HG03354 (cell line): ENCODE measurements at regions not wholly inside any gene's neighbourhood (a gene's known extent, or its start where the extent isn't known, plus 50 kb on each side); places are given as distances from the start of the nearest gene placed in this dataset.

Experiments used
- ATAC-seq: cut with Tn5 transposase; IDR thresholded peaks from one replicate; pipeline ENCODE4 v1.9.1; 2021; ENCODE audit warnings: mild to moderate bottlenecking; ENCODE audit not compliant: unreplicated experiment, poor library complexity, severe bottlenecking

GRCh38 chr2:103103678-103104077 lies 341.8 kb downstream of the TMEM182 start:
- no peak for ATAC-seq

DNA sequence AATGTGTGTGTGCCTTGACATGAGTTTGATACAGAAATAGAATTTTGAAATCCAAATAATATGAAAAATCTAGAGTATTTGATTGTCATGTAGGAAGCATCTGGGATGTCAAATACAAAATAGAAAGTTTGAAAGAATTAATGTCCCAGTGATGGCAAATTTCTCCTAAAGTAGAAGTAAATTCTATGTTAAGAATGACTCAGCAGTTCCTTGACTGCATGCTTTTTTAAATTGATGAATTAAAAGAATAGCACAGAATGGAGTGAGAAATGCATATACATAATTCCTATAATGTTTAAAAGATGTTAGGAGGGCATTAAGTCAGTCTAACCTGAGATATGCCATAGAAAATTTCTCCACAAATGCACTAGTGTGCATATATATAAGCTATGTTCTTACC lies 357.5 kb downstream of the TMEM182 start:
- ATAC-seq = no peak

DNA sequence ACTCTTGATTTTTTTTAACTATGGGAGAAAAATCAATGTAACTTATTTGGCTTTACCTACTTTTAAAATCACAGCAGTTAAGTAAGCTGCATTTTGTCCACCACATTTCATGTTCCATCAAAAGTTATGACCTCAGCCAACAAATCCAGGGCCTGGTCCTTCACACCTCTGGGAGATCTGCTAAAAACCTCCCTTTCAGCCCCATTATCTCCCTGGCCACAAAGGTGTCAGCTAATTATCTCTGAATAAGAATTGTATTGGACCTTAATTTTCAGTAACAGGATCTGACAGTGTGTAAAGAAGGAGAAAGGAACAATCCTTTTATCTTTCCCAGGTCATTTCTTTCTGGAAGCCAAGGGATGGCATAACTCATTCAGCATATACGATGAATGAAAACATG lies 359.3 kb downstream of the TMEM182 start:
- no peak for ATAC-seq

DNA sequence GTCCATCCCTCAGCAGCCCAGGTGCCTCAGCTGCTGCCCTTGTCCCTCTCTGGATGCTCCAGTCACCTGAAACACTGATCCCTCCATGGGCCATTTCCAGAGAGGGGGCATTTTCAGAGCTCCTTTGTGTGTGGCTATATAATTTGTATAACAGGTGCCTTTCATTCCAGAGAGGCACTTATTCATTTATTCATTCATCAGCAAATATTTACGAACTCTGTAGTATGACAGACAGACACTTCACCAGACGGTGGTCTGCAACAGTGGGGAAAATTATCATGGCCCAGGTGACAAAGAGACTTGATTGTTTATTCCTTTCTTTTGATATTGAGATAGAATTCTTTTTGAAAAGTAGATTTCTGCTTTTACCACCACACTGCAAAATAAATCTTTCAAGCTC lies 361.7 kb downstream of the TMEM182 start:
- no peak for ATAC-seq

DNA sequence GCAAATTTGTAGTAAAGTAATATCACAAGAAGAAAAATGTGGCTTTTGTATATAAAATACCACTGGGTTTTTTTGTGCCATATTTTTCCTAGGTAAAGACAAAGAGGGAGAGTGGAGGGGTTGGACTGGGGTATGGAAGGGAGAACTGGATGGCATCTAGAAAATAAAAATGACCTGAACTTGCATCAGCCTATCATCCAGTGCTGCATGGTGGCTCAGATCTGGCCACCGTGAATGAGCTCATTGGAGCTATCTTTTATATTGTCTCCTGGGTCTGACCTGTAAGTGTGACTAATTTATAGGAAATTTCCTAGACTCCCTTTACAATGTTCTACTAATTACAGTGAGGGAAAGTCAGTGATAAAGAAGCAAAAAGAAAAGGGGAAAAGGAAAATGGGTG lies 369.0 kb downstream of the TMEM182 start:
- no peak for ATAC-seq

- ATAC-seq = peak; percentile 96
Observed at GRCh38 chr2:103132536-103133217, 370.8 kb downstream of the TMEM182 start.

- no peak for ATAC-seq
Observed at GRCh38 chr2:103135679-103136078, 373.8 kb downstream of the TMEM182 start.

- peak; percentile 81 for ATAC-seq
Observed at GRCh38 chr2:103138123-103138901, 376.5 kb downstream of the TMEM182 start.

- ATAC-seq = no peak
Observed at GRCh38 chr2:103139628-103140268, 377.9 kb downstream of the TMEM182 start.

GRCh38 chr2:103144837-103145236 lies 383.0 kb downstream of the TMEM182 start:
- no peak for ATAC-seq

- no peak for ATAC-seq
Observed at GRCh38 chr2:103145739-103146138, 383.9 kb downstream of the TMEM182 start.

DNA sequence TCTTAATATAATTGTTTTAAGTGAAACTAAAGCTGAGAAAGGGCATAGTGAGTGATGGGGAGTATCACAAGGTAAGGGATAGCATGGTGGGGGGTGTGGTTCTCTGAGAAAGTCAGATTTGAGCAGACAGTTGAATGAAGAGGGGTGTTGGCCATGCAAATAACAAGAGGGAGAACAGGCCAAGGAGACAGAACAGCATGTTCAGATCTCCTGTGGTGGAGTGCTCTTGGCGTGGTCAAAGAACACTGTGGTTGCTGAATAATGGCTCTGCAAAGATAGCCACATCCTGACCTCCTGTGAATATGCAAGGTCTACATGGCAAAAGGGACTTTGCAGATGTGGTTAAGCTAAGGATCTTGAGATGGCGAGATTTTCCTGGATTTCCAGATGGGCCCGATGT lies 389.2 kb downstream of the TMEM182 start:
- ATAC-seq = no peak

GRCh38 chr2:103152556-103152955 lies 390.7 kb downstream of the TMEM182 start:
- ATAC-seq = no peak

GRCh38 chr2:103153580-103154284 lies 391.9 kb downstream of the TMEM182 start:
- no peak for ATAC-seq

GRCh38 chr2:103155308-103155707 lies 393.5 kb downstream of the TMEM182 start:
- ATAC-seq = no peak

GRCh38 chr2:103159018-103159417 lies 397.2 kb downstream of the TMEM182 start:
- ATAC-seq = no peak

DNA sequence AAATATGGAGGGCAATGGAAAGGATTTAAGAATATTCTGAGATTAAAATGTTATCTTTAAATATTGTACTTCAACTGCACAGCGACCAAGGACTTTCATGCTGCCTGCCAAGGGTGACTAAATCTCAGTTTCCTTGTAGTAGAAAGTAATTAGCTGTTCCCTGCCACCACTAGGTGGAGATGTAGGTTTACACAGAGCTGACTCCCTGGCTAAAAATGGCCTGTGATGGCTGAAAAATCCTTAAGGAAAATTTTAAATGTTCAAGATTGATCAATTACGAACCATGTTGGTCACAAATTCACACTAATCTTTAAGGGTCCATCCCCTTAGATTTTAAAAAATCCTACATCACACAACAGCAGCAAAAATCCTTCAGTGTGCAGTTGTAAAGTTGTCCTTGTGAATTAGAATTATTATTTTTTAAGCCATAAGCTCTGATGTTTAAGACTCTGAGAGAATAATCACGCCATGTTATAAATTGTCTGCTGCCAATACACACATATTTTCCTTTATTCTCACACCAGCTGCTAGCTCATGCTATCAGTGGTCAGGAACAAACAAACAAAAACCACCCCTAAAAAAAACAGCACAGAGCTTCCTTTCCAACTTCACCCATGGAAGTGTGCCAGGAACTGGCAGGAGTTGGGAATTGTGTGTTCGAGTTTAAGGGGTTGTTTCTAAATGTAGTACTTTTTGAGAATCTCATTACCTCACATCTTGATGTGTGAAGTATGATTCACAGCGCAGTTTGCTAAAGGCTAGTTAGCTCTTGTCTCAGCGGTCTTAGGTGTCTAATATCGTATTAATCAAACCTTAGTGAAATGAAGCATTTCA lies 399.8 kb downstream of the TMEM182 start:
- peak; percentile 71 for ATAC-seq

DNA sequence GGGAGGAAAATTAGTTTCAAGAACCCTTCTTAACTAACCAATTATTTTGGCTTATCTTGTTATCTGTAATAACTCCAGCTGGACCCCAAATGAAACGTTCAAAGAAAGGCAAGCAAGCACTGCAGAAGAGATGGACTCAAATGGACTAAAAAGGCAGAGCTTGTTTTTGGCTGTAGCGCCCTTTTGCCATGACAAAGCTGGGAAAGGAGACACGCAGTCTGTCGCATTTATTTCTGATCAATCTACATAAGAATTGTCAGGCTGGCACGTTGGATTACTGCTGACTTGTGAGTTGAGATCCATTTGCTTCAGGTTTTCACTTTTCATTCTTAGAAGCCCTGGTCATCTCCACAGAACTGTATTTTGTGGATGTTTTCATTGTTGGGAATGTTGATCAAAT lies 402.9 kb downstream of the TMEM182 start:
- no peak for ATAC-seq

DNA sequence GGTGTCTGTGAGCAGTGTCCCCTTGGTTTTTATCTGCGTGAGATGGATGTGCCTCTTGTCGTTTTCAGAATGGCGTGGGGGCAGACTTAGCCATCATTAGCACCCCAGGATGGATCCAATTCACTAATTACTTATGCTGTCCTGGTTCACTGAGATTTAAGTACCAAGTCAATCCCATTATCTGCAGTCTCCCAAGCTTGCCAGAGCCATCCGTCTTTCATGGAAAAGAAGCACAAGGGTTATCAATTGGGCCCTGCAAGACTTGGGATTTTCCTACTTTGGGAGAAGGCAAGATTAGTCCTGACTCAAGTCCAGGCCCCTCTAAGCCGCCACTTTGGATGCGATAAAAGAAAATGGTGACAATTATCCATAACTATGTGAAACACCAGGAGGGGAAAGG lies 404.0 kb downstream of the TMEM182 start:
- ATAC-seq = no peak
